GM12874 (cell line): ENCODE measurements at regions not wholly inside any gene's neighbourhood (a gene's known extent, or its start where the extent isn't known, plus 50 kb on each side); places are given as distances from the start of the nearest gene placed in this dataset.

Experiments used
- TF ChIP-seq, protein P1 (sequence below): IDR thresholded peaks from 2 replicates; pipeline ENCODE4 v1.5.1; 2011; ENCODE audit warnings: low read depth, mild to moderate bottlenecking, control low read depth, low read length, moderate library complexity; ENCODE audit not compliant: insufficient read depth

DNA sequence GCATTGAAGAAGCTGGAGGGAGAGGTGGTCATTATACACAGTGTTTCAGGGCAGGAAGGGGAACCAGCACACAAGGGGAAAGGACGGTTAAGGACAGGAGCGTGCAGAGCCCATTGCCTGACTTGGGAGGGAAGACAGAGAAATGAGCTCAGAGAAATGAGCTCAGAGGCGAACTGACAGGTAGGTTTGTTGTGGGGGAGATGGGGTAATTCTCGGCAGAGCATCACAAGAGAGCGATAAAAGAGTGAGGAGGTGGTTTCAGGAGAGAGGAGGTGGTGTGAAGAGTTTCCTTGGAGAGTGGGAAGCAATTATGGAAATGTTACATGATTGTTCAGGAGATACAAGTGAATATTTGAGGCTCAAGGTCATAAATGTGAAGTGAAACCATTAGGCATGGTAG, 61.0 kb downstream of the MRGPRX1 start:
- TF ChIP-seq, protein P1, sequence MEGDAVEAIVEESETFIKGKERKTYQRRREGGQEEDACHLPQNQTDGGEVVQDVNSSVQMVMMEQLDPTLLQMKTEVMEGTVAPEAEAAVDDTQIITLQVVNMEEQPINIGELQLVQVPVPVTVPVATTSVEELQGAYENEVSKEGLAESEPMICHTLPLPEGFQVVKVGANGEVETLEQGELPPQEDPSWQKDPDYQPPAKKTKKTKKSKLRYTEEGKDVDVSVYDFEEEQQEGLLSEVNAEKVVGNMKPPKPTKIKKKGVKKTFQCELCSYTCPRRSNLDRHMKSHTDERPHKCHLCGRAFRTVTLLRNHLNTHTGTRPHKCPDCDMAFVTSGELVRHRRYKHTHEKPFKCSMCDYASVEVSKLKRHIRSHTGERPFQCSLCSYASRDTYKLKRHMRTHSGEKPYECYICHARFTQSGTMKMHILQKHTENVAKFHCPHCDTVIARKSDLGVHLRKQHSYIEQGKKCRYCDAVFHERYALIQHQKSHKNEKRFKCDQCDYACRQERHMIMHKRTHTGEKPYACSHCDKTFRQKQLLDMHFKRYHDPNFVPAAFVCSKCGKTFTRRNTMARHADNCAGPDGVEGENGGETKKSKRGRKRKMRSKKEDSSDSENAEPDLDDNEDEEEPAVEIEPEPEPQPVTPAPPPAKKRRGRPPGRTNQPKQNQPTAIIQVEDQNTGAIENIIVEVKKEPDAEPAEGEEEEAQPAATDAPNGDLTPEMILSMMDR: no peak

DNA sequence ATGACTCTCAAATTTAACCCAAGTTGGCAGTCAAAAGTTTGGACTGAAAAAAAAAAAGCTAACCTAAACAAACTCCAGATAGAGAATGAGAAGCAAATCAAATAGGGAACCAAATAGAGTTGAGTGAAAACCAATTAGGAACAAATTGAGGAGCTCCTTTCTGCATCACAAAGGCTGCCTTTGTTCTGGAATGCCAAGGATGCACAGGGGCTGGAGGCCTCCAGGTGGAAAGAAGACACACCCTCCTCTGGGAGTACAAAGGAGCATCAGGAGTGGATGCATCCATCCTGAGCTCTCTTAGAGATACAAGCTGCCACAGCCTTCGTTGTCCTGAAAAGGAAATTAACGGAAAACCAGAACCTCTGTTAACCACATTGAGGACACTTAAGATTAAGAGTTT, 73.3 kb downstream of the MRGPRX1 start:
- TF ChIP-seq, protein P1: no peak

GRCh38 chr11:18865261-18865660, 73.7 kb upstream of the PTPN5 start:
- TF ChIP-seq, protein P1: no peak

GRCh38 chr11:18853086-18853720, 61.6 kb upstream of the PTPN5 start:
- TF ChIP-seq, protein P1: peak; percentile 60

DNA sequence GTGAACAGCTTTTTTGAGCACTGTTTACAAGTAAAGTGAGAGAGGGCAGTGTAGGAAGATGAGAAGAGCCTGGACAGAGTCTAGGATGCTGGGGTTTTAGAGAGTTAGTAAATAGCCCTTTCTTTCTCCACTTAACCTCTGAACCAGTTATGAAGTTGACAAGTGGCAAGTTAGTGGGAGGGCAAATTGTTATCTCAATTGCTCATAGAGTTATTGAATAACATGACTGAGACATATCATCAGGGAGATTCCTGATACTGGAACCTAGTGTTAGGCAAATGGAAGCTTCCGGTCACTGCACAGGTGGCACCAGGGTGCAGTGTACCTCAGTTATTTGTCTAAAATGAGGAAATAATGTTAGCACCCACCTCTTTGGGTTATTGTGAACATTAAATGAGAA, 57.8 kb upstream of the PTPN5 start:
- TF ChIP-seq, protein P1: no peak

DNA sequence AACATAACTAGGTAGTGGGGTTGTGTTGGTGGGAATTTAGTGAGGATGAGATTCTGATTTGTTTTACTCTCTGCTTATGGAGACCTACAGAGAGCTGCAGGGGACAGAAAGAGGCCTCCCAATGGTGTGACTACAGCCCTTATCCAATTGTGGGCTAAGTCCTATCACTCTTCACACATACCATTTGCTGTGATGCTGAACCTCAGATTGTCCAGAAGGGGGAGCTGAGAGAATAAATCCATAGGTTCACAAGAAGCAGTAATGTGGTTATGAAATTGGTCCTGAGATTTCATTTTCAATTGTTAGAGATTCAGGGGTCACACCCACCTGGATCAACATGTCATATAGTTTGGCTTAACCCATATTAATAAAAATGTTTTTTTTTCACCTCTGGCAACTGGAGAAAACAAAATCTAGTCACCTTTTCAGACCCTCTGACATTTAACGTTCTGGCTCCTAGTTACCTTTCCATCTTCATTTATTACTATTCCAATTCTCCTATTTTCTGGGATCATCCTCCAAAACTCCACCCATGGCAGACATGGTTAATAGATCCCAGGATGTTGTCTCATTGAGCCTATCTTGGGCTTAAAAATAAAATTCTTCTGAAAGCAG, 53.3 kb upstream of the PTPN5 start:
- TF ChIP-seq, protein P1: peak; percentile 67; the same call in 1 of the 2 replicates
